ENCODE measurements at regions not wholly inside any gene's neighbourhood (a gene's known extent, or its start where the extent isn't known, plus 50 kb on each side); places are given as distances from the start of the nearest gene placed in this dataset.
"Not testable (repeated sequence)": the region's sequence is repeated elsewhere in the genome, so short reads cannot be mapped to it uniquely, and the experiment has no call there.

GRCh38 chr2:138237667-138238384, 263.7 kb upstream of the SPOPL start:
- H3K9me3 Mint-ChIP-seq, result peaks cover 4% of the 10 kb centered on the region
- H3K4me1 Mint-ChIP-seq, result no peaks in the 10 kb centered on the region
- peaks cover 3% of the 10 kb centered on the region for H3K27me3 Mint-ChIP-seq
- no peak for ATAC-seq (replicated peaks)
- H3K27ac Mint-ChIP-seq, result no peak overlapping the region
- H3K4me3 Mint-ChIP-seq, result no peak overlapping the region
- H3K36me3 Mint-ChIP-seq (ENCODE audit: low read depth), result no peaks in the 10 kb centered on the region

DNA sequence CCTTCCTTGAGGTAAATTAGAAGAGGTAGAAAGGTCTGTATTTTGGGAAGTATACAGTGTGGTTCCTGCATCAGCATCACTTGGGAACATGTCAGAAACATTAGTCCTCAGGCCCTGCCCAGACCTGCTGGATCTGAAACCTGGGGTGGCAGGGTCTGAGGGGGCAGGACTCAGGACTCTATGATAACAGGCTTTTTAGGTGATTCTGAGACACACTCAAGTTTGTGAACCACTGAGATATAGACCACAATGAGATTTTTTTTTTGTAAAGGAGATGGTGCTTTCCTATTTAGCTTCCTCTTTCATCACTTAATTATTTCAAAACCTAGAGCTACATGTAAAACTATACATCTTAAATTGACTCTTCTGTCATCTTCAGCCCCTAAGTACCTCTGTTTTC, 262.7 kb upstream of the SPOPL start:
- Mint-ChIP-seq H3K27me3 (no peaks in the 10 kb centered on the region), H3K4me1 (no peaks in the 10 kb centered on the region), H3K36me3 (ENCODE audit: low read depth) (no peaks in the 10 kb centered on the region), H3K27ac (no peak overlapping the region), H3K9me3 (no peaks in the 10 kb centered on the region), H3K4me3 (no peak overlapping the region)
- ATAC-seq (replicated peaks), result no peak

GRCh38 chr2:138239902-138240491, 261.6 kb upstream of the SPOPL start:
- no peaks in the 10 kb centered on the region for H3K4me1 Mint-ChIP-seq
- H3K27me3 Mint-ChIP-seq, result no peaks in the 10 kb centered on the region
- ATAC-seq (replicated peaks), result no peak
- H3K36me3 Mint-ChIP-seq (ENCODE audit: low read depth), result no peaks in the 10 kb centered on the region
- H3K4me3 Mint-ChIP-seq, result no peak overlapping the region
- no peaks in the 10 kb centered on the region for H3K9me3 Mint-ChIP-seq
- no peak overlapping the region for H3K27ac Mint-ChIP-seq

GRCh38 chr2:138243372-138243771, 258.2 kb upstream of the SPOPL start:
- ATAC-seq (replicated peaks), result no peak
- Mint-ChIP-seq H3K4me3 (no peak overlapping the region), H3K27me3 (no peaks in the 10 kb centered on the region), H3K4me1 (no peaks in the 10 kb centered on the region), H3K27ac (no peak overlapping the region), H3K9me3 (no peaks in the 10 kb centered on the region), H3K36me3 (ENCODE audit: low read depth) (no peaks in the 10 kb centered on the region)

- H3K9me3 Mint-ChIP-seq, result no peaks in the 10 kb centered on the region
- no peak overlapping the region for H3K4me3 Mint-ChIP-seq
- H3K36me3 Mint-ChIP-seq (ENCODE audit: low read depth), result no peaks in the 10 kb centered on the region
- no peaks in the 10 kb centered on the region for H3K27me3 Mint-ChIP-seq
- no peak for ATAC-seq (replicated peaks)
- H3K4me1 Mint-ChIP-seq, result no peaks in the 10 kb centered on the region
- no peak overlapping the region for H3K27ac Mint-ChIP-seq
Observed at GRCh38 chr2:138244501-138244925, 257.1 kb upstream of the SPOPL start.

DNA sequence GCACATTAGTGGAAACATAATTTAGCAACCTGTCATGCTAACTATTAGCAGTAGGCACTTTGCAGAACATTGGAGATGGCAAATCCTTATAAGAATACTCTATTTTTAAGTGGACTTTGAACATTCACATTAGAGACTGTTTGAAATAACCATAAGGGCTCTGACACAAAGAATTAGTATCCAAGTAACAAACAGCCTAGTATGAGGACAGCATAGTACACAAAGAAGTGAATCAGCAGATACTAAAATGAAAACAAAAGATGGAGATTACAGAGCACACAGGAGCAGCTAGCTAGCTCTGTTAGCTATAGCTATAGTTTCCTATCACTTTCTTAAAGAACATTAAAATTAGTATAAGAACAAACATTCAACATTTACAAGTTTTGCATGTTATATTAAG, 256.3 kb upstream of the SPOPL start:
- H3K9me3 Mint-ChIP-seq, result no peaks in the 10 kb centered on the region
- H3K27me3 Mint-ChIP-seq, result no peaks in the 10 kb centered on the region
- no peak overlapping the region for H3K27ac Mint-ChIP-seq
- H3K4me3 Mint-ChIP-seq, result no peak overlapping the region
- H3K36me3 Mint-ChIP-seq (ENCODE audit: low read depth), result no peaks in the 10 kb centered on the region
- no peak for ATAC-seq (replicated peaks)
- H3K4me1 Mint-ChIP-seq, result no peaks in the 10 kb centered on the region

DNA sequence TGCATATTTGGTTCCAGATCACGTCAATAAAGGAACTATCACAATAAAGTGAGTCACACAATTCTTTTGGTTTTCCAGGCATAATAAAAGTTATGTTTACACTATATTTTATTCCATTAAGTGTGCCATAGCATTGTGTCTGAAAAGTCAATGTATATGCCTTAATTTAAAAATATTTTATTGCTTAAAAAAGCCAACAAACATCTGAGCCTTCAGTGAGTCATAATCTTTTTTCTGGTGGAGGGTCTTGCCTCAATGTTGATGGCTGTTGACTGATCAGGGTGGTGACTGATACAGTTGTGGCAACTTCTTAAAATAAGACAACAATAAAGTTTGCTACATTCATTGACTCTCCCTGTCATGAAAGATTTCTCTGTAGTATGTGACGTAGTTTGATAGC, 254.3 kb upstream of the SPOPL start:
- no peaks in the 10 kb centered on the region for H3K36me3 Mint-ChIP-seq (ENCODE audit: low read depth)
- H3K27me3 Mint-ChIP-seq, result no peaks in the 10 kb centered on the region
- H3K4me3 Mint-ChIP-seq, result no peak overlapping the region
- H3K9me3 Mint-ChIP-seq, result no peaks in the 10 kb centered on the region
- H3K27ac Mint-ChIP-seq, result no peak overlapping the region
- H3K4me1 Mint-ChIP-seq, result no peaks in the 10 kb centered on the region
- no peak for ATAC-seq (replicated peaks)

DNA sequence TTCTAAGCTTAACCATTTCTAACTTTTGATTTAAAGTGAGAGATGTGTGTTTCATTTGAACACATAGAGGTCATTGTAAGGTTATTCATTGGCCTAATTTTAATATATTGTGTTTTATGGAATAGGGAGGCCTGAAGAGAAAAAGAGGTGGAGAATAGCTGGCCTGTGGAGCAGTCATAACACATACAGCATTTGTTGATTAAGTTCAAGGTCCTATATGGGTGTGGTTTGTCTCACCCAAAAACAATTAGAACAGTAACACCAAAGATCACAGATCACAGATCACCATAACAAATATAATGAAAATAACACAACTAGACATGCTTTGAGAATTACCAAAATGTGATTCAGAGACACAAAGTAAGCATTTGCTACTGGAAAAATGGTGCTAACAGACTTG, 252.4 kb upstream of the SPOPL start:
- Mint-ChIP-seq H3K27ac (no peak overlapping the region), H3K36me3 (ENCODE audit: low read depth) (no peaks in the 10 kb centered on the region), H3K27me3 (no peaks in the 10 kb centered on the region), H3K9me3 (peaks cover under 1% of the 10 kb centered on the region), H3K4me1 (no peaks in the 10 kb centered on the region), H3K4me3 (no peak overlapping the region)
- no peak for ATAC-seq (replicated peaks)

- H3K27ac Mint-ChIP-seq, result not testable (repeated sequence)
Observed at GRCh38 chr2:138250843-138251320, 250.7 kb upstream of the SPOPL start.

GRCh38 chr2:138252587-138252986, 249.0 kb upstream of the SPOPL start:
- no peaks in the 10 kb centered on the region for H3K27me3 Mint-ChIP-seq
- ATAC-seq (replicated peaks), result no peak

More at GRCh38 chr2:138250843-138251320, 250.7 kb upstream of the SPOPL start:
- ATAC-seq (replicated peaks); H3K36me3 Mint-ChIP-seq (ENCODE audit: low read depth); H3K4me1 Mint-ChIP-seq; H3K9me3 Mint-ChIP-seq; H3K27me3 Mint-ChIP-seq; H3K4me3 Mint-ChIP-seq: not testable (repeated sequence)

GRCh38 chr2:138255670-138256069, 245.9 kb upstream of the SPOPL start:
- H3K36me3 Mint-ChIP-seq (ENCODE audit: low read depth), result no peaks in the 10 kb centered on the region
- no peaks in the 10 kb centered on the region for H3K4me1 Mint-ChIP-seq
- no peak for ATAC-seq (replicated peaks)
- no peak overlapping the region for H3K27ac Mint-ChIP-seq
- H3K4me3 Mint-ChIP-seq, result no peak overlapping the region
- no peaks in the 10 kb centered on the region for H3K27me3 Mint-ChIP-seq
- H3K9me3 Mint-ChIP-seq, result peaks cover 12% of the 10 kb centered on the region

More at GRCh38 chr2:138252587-138252986, 249.0 kb upstream of the SPOPL start:
- peaks cover 12% of the 10 kb centered on the region for H3K9me3 Mint-ChIP-seq
- H3K4me1 Mint-ChIP-seq, result no peaks in the 10 kb centered on the region
- H3K4me3 Mint-ChIP-seq, result no peak overlapping the region
- no peak overlapping the region for H3K27ac Mint-ChIP-seq
- no peaks in the 10 kb centered on the region for H3K36me3 Mint-ChIP-seq (ENCODE audit: low read depth)

- H3K4me1 Mint-ChIP-seq, result no peaks in the 10 kb centered on the region
- no peaks in the 10 kb centered on the region for H3K27me3 Mint-ChIP-seq
- H3K9me3 Mint-ChIP-seq, result peaks cover 6% of the 10 kb centered on the region
- no peak overlapping the region for H3K4me3 Mint-ChIP-seq
- H3K36me3 Mint-ChIP-seq (ENCODE audit: low read depth), result no peaks in the 10 kb centered on the region
- peak; percentile 40 for ATAC-seq (replicated peaks)
- H3K27ac Mint-ChIP-seq, result no peak overlapping the region
Observed at GRCh38 chr2:138267161-138267901, 234.2 kb upstream of the SPOPL start.

GRCh38 chr2:138267902-138268254, 233.7 kb upstream of the SPOPL start:
- H3K27ac Mint-ChIP-seq, result no peak overlapping the region
- no peaks in the 10 kb centered on the region for H3K27me3 Mint-ChIP-seq
- no peaks in the 10 kb centered on the region for H3K36me3 Mint-ChIP-seq (ENCODE audit: low read depth)
- ATAC-seq (replicated peaks), result no peak
- H3K4me3 Mint-ChIP-seq, result no peak overlapping the region
- no peaks in the 10 kb centered on the region for H3K4me1 Mint-ChIP-seq
- peaks cover under 1% of the 10 kb centered on the region for H3K9me3 Mint-ChIP-seq

DNA sequence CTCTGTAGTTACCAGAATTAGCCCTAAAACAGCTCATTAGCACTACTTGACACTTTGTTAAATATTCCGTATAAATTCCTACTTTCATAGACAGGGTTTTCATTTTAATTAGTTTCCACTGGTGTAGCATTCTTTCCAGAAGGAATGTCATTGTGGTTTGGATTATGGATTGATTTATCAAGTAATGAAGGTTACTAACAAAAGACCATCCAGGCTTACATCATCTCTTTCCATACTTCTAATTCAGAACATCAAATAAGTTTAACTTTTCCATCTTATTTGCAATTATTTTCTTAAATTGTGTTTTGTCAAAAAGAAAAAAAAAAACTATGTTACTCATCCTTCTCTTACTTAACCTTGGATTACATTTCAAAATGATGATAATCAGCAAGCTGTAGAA, 231.8 kb upstream of the SPOPL start:
- H3K27me3 Mint-ChIP-seq, result no peaks in the 10 kb centered on the region
- no peaks in the 10 kb centered on the region for H3K9me3 Mint-ChIP-seq
- no peaks in the 10 kb centered on the region for H3K36me3 Mint-ChIP-seq (ENCODE audit: low read depth)
- no peaks in the 10 kb centered on the region for H3K4me1 Mint-ChIP-seq
- H3K4me3 Mint-ChIP-seq, result no peak overlapping the region
- no peak for ATAC-seq (replicated peaks)
- no peak overlapping the region for H3K27ac Mint-ChIP-seq

- Mint-ChIP-seq H3K9me3 (no peaks in the 10 kb centered on the region), H3K4me3 (no peak overlapping the region), H3K4me1 (no peaks in the 10 kb centered on the region), H3K36me3 (ENCODE audit: low read depth) (no peaks in the 10 kb centered on the region), H3K27me3 (no peaks in the 10 kb centered on the region), H3K27ac (no peak overlapping the region)
- ATAC-seq (replicated peaks), result no peak
Observed at GRCh38 chr2:138271467-138271866, 230.1 kb upstream of the SPOPL start.

Data from activated T-helper 17 cell treated with anti-CD3 and anti-CD28 coated beads, Interleukin-2, amount 50 U/mL, for 72 hours (primary cell).